Neural progenitor cell (in vitro differentiated cells): ENCODE measurements at regions not wholly inside any gene's neighbourhood (a gene's known extent, or its start where the extent isn't known, plus 50 kb on each side); places are given as distances from the start of the nearest gene placed in this dataset.

Experiments used
- DNase-seq: peaks from one replicate; pipeline ENCODE4 v3.0.0-alpha.2; 2016; ENCODE audit warnings: low spot score
- H2AFZ ChIP-seq: fragments of 200-600 bp; sonication (generic); replicated peaks from 2 replicates; pipeline ENCODE4 v1.6.1; 2016; ENCODE audit warnings: antibody characterized with exemption
- H3F3A ChIP-seq: fragments of 200-600 bp; sonication (generic); 2 replicates; pipeline ENCODE4 v1.6.1; 2016; ENCODE audit warnings: antibody characterized with exemption, low read depth
- H3K27ac ChIP-seq: fragments of 200-600 bp; sonication (generic); 2 replicates; pipeline ENCODE4 v1.5.1; 2016; ENCODE audit warnings: mild to moderate bottlenecking
- H3K27me3 ChIP-seq: fragments of 200-600 bp; sonication (generic); 2 replicates; pipeline ENCODE4 v1.6.1; 2016; ENCODE audit warnings: mild to moderate bottlenecking, moderate library complexity
- H3K36me3 ChIP-seq: fragments of 200-600 bp; sonication (generic); 2 replicates; pipeline ENCODE4 v1.5.1; 2016
- H3K4me1 ChIP-seq: fragments of 200-600 bp; sonication (generic); 2 replicates; pipeline ENCODE4 v1.6.1; 2016; ENCODE audit warnings: mixed run types
- H3K4me2 ChIP-seq: fragments of 200-600 bp; sonication (generic); 2 replicates; pipeline ENCODE4 v1.6.1; 2016
- H3K4me3 ChIP-seq: fragments of 200-600 bp; sonication (generic); 2 replicates; pipeline ENCODE4 v1.5.1; 2016
- H3K79me2 ChIP-seq: fragments of 200-600 bp; sonication (generic); 2 replicates; pipeline ENCODE4 v1.6.1; 2016; ENCODE audit warnings: low read depth
- H3K9ac ChIP-seq: fragments of 200-600 bp; sonication (generic); 2 replicates; pipeline ENCODE4 v1.6.1; 2016
- H3K9me3 ChIP-seq: fragments of 200-600 bp; sonication (generic); 2 replicates; pipeline ENCODE4 v1.5.1; 2016; ENCODE audit warnings: low read depth
- H4K20me1 ChIP-seq: fragments of 200-600 bp; sonication (generic); 2 replicates; pipeline ENCODE4 v1.6.1; 2016; ENCODE audit warnings: low read depth
- H3K27ac Mint-ChIP-seq: 3 replicates; pipeline ENCODE4 v1.8.0; 2021; ENCODE audit warnings: mixed read lengths
- H3K27me3 Mint-ChIP-seq: 2 replicates; pipeline ENCODE4 v1.8.0; 2022; ENCODE audit warnings: low read depth, mild to moderate bottlenecking, inconsistent platforms, moderate library complexity, mixed read lengths; ENCODE audit not compliant: insufficient read depth
- H3K36me3 Mint-ChIP-seq: 3 replicates; pipeline ENCODE4 v1.8.0; 2021; ENCODE audit warnings: mixed read lengths
- H3K4me1 Mint-ChIP-seq: 3 replicates; pipeline ENCODE4 v1.8.0; 2021; ENCODE audit warnings: mixed read lengths
- H3K4me3 Mint-ChIP-seq: 3 replicates; pipeline ENCODE4 v1.8.0; 2021; ENCODE audit warnings: mild to moderate bottlenecking, moderate library complexity, mixed read lengths
- H3K9me3 Mint-ChIP-seq: 3 replicates; pipeline ENCODE4 v1.8.0; 2020; ENCODE audit warnings: mixed read lengths
- EZH2 ChIP-seq: fragments of 200-600 bp; sonication (generic); IDR thresholded peaks from 2 replicates; pipeline ENCODE4 v1.6.1; 2017; ENCODE audit warnings: antibody characterized with exemption, mild to moderate bottlenecking, moderate library complexity
- EZH2phosphoT487 ChIP-seq: fragments of 200-600 bp; sonication (generic); IDR thresholded peaks from 2 replicates; pipeline ENCODE4 v1.6.1; 2017; ENCODE audit warnings: antibody characterized with exemption
- TF ChIP-seq, protein P1 (sequence below): fragments of 200-600 bp; sonication (generic); IDR thresholded peaks from 2 replicates; pipeline ENCODE4 v1.5.1; 2017; ENCODE audit warnings: antibody characterized with exemption, mild to moderate bottlenecking

DNA sequence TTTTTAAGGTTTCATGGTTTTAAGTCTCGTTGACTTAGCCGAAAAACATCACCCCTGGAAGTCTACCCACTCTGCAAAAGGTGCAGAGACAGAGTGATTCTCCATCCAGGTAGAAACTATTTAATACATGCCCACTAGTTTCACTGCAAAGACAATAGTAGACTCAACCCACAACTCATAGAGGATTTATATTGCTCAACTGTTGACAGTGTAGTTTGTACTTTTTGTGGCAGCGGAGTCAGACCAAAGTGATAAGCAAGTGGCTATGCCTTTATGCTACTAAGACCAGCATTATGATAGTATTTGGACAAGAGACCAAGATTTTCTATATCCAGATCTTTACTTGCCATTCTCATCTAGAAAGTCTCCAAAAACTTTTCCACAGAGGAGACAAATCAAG lies 98.8 kb upstream of the ZBTB20 start:
- H2AFZ ChIP-seq: no peak overlapping the region
- no peak overlapping the region for H3K4me3 Mint-ChIP-seq
- no peak overlapping the region for H3K4me2 ChIP-seq
- H4K20me1 ChIP-seq: no peaks in the 10 kb centered on the region
- H3K27me3 Mint-ChIP-seq: peaks cover 6% of the 10 kb centered on the region
- no peaks in the 10 kb centered on the region for H3K79me2 ChIP-seq
- H3K9me3 ChIP-seq: no peaks in the 10 kb centered on the region
- H3K9me3 Mint-ChIP-seq: no peaks in the 10 kb centered on the region
- no peak for DNase-seq
- no peak overlapping the region for H3K27ac Mint-ChIP-seq
- no peaks in the 10 kb centered on the region for H3F3A ChIP-seq
- H3K4me1 ChIP-seq: no peaks in the 10 kb centered on the region
- H3K27me3 ChIP-seq: no peaks in the 10 kb centered on the region
- no peaks in the 10 kb centered on the region for H3K36me3 ChIP-seq
- H3K9ac ChIP-seq: no peak overlapping the region
- H3K4me1 Mint-ChIP-seq: peaks cover 2% of the 10 kb centered on the region
- no peak overlapping the region for H3K27ac ChIP-seq
- no peak overlapping the region for H3K4me3 ChIP-seq
- no peaks in the 10 kb centered on the region for H3K36me3 Mint-ChIP-seq
- TF ChIP-seq, protein P1, sequence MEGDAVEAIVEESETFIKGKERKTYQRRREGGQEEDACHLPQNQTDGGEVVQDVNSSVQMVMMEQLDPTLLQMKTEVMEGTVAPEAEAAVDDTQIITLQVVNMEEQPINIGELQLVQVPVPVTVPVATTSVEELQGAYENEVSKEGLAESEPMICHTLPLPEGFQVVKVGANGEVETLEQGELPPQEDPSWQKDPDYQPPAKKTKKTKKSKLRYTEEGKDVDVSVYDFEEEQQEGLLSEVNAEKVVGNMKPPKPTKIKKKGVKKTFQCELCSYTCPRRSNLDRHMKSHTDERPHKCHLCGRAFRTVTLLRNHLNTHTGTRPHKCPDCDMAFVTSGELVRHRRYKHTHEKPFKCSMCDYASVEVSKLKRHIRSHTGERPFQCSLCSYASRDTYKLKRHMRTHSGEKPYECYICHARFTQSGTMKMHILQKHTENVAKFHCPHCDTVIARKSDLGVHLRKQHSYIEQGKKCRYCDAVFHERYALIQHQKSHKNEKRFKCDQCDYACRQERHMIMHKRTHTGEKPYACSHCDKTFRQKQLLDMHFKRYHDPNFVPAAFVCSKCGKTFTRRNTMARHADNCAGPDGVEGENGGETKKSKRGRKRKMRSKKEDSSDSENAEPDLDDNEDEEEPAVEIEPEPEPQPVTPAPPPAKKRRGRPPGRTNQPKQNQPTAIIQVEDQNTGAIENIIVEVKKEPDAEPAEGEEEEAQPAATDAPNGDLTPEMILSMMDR: no peak
- no peak for TF ChIP-seq EZH2
- TF ChIP-seq EZH2phosphoT487: no peak

DNA sequence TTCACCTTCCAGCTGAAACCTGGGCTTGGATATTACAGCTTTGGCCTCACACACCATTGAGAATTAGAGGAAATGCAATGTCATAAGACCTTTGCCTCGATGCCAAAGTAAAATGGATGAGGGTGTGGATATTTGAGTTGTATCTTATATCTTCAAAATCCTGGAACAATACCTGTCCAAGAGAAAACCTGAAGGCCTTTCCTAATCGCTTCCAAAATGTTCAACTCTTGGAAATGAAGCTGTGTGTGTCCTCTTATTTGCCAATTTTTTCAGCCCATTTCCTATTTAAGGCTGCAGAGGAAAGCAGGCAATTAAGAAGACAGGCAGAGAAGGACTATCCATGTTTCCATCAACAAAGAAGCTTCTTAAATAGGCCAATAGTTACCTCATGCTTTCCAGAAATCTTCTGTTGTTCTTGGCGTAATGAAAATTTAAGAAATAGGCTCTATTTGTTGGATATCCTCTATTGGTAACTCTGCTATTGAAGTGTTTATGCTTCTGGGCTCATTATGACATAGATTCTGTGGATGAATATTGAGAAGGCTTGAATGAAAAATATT lies 99.5 kb upstream of the ZBTB20 start:
- Histone ChIP-seq H2AFZ (no peak overlapping the region), H3K4me1 (no peaks in the 10 kb centered on the region), H3K4me2 (no peak overlapping the region), H3K79me2 (no peaks in the 10 kb centered on the region), H3K9ac (no peak overlapping the region), H3K27ac (no peak overlapping the region), H3K27me3 (no peaks in the 10 kb centered on the region), H3F3A (no peaks in the 10 kb centered on the region), H3K36me3 (no peaks in the 10 kb centered on the region), H3K4me3 (no peak overlapping the region), H4K20me1 (no peaks in the 10 kb centered on the region), H3K9me3 (no peaks in the 10 kb centered on the region)
- Mint-ChIP-seq H3K36me3 (no peaks in the 10 kb centered on the region), H3K4me1 (peaks cover 2% of the 10 kb centered on the region), H3K27ac (no peak overlapping the region), H3K27me3 (peaks cover 6% of the 10 kb centered on the region), H3K4me3 (no peak overlapping the region), H3K9me3 (no peaks in the 10 kb centered on the region)
- TF ChIP-seq EZH2 (no peak), EZH2phosphoT487 (no peak)
- TF ChIP-seq, protein P1: no peak
- DNase-seq: no peak

DNA sequence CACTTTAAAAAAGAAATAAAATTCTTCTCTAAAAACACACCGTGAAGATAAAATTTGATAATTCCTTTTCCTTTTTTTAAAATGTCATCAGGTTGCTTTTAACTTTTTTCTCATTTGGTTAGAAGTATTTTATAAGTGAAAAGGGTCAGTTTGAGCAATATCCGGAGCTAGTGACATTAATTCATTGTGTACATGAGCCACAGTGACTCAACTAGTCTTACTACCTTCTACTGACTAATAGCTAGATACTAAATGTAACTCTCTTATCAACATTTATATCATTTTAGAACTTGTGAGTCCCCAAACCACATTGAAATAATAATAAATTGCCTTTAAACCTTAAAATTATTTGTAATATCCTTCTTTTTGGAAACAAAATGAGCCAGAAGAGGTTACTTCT lies 101.2 kb upstream of the ZBTB20 start:
- Mint-ChIP-seq H3K9me3 (no peaks in the 10 kb centered on the region), H3K4me1 (peaks cover 2% of the 10 kb centered on the region), H3K4me3 (no peak overlapping the region), H3K27ac (no peak overlapping the region), H3K36me3 (no peaks in the 10 kb centered on the region), H3K27me3 (peaks cover 7% of the 10 kb centered on the region)
- no peaks in the 10 kb centered on the region for H3K27me3 ChIP-seq
- no peaks in the 10 kb centered on the region for H3K36me3 ChIP-seq
- no peaks in the 10 kb centered on the region for H3K4me1 ChIP-seq
- no peaks in the 10 kb centered on the region for H3K79me2 ChIP-seq
- no peak overlapping the region for H3K27ac ChIP-seq
- no peak for DNase-seq
- H3K9ac ChIP-seq: no peak overlapping the region
- H3K9me3 ChIP-seq: no peaks in the 10 kb centered on the region
- H3K4me2 ChIP-seq: no peak overlapping the region
- H3F3A ChIP-seq: no peaks in the 10 kb centered on the region
- H4K20me1 ChIP-seq: no peaks in the 10 kb centered on the region
- no peak overlapping the region for H2AFZ ChIP-seq
- no peak overlapping the region for H3K4me3 ChIP-seq
- TF ChIP-seq EZH2phosphoT487: no peak
- TF ChIP-seq, protein P1: no peak
- TF ChIP-seq EZH2: no peak
